Type B pancreatic cell (in vitro differentiated cells): ENCODE measurements at regions not wholly inside any gene's neighbourhood (a gene's known extent, or its start where the extent isn't known, plus 50 kb on each side); places are given as distances from the start of the nearest gene placed in this dataset.

Experiments
- DNase-seq: peaks from one replicate; pipeline ENCODE4 v3.0.0; 2021; ENCODE audit warnings: mixed read lengths; ENCODE audit not compliant: unreplicated experiment; ENCODE audit errors: extremely low spot score
- H3K27ac Mint-ChIP-seq: 2 replicates; pipeline ENCODE4 v1.8.0; 2021; ENCODE audit warnings: mild to moderate bottlenecking, mixed read lengths
- H3K27me3 Mint-ChIP-seq: 2 replicates; pipeline ENCODE4 v1.8.0; 2021; ENCODE audit warnings: mixed read lengths
- H3K36me3 Mint-ChIP-seq: 2 replicates; pipeline ENCODE4 v1.8.0; 2021; ENCODE audit warnings: mixed read lengths
- H3K4me1 Mint-ChIP-seq: one replicate; pipeline ENCODE4 v1.8.0; 2021; ENCODE audit warnings: mixed read lengths; ENCODE audit not compliant: unreplicated experiment
- H3K4me3 Mint-ChIP-seq: 2 replicates; pipeline ENCODE4 v1.8.0; 2021; ENCODE audit warnings: mild to moderate bottlenecking, mixed read lengths
- H3K9me3 Mint-ChIP-seq: 2 replicates; pipeline ENCODE4 v1.8.0; 2021; ENCODE audit warnings: mixed read lengths
- TF ChIP-seq, protein P1 (sequence below): fragments of 200-600 bp; sonication (generic); conservative IDR thresholded peaks from 2 replicates; pipeline ENCODE4 v1.5.0; 2021; ENCODE audit warnings: antibody characterized with exemption, mild to moderate bottlenecking

DNA sequence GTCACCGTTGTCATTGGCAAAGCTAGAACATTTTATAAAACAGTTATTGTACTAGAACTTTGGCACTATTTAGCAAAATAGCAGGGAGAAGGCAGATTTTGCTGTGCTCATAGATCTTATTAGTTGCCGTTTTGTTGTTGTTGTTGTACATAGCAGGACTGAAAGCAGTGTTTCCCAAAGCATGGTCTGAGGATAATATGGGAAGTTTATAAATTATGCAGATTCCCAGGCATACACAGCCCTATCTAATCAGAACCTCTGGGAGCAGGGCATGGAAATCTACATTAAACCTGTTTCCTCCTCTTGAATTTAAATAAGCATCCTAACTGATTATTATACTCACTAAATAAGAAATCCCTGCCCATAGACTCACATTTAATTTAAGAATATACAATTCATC, 87.9 kb downstream of the RAP2B start:
- no peak for DNase-seq
- Mint-ChIP-seq H3K4me3 (no peak overlapping the region), H3K9me3 (no peaks in the 10 kb centered on the region), H3K4me1 (no peaks in the 10 kb centered on the region), H3K36me3 (no peaks in the 10 kb centered on the region), H3K27me3 (no peaks in the 10 kb centered on the region), H3K27ac (no peak overlapping the region)
- TF ChIP-seq, protein P1, sequence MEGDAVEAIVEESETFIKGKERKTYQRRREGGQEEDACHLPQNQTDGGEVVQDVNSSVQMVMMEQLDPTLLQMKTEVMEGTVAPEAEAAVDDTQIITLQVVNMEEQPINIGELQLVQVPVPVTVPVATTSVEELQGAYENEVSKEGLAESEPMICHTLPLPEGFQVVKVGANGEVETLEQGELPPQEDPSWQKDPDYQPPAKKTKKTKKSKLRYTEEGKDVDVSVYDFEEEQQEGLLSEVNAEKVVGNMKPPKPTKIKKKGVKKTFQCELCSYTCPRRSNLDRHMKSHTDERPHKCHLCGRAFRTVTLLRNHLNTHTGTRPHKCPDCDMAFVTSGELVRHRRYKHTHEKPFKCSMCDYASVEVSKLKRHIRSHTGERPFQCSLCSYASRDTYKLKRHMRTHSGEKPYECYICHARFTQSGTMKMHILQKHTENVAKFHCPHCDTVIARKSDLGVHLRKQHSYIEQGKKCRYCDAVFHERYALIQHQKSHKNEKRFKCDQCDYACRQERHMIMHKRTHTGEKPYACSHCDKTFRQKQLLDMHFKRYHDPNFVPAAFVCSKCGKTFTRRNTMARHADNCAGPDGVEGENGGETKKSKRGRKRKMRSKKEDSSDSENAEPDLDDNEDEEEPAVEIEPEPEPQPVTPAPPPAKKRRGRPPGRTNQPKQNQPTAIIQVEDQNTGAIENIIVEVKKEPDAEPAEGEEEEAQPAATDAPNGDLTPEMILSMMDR, result no peak

DNA sequence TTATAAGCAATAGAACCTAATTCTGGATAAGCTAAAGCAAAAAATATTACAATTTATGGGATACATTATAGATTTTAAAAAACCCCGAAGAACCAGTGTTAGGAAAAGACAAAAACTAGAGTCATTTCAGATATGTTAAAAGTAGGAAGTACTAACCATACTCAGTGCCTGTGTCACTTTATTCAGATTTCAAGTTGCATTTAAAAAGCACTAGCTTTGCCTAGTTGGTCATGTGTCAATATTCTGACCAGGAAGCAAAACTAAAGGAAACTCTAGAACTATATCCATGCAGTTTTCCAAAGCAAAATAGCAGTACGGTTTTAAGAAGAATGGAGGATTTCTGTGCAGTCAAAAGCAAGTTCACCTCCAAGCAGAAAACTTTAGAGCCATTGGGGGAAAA, 88.4 kb downstream of the RAP2B start:
- Mint-ChIP-seq H3K4me1 (no peaks in the 10 kb centered on the region), H3K9me3 (no peaks in the 10 kb centered on the region), H3K27ac (no peak overlapping the region), H3K27me3 (no peaks in the 10 kb centered on the region), H3K36me3 (no peaks in the 10 kb centered on the region), H3K4me3 (no peak overlapping the region)
- TF ChIP-seq, protein P1, result no peak
- DNase-seq, result no peak

DNA sequence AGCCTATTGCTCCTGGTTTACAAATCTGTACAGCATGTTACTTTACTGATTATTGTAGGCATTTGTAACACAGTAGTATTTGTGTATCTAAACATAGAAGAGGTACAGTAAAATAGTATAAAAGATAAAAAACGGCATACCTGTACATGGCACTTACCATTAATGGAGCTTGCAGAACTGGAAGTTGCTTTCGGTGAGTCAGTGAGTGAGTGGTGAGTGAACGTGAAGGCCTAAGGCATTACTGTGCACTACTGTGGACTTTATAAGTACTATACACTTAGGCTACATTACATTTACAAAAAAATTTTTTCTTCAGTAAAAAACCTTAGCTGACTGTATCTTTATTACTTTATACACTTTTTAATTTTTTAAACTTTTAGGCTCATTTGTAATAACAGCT, 90.9 kb downstream of the RAP2B start:
- DNase-seq, result no peak
- no peaks in the 10 kb centered on the region for H3K4me1 Mint-ChIP-seq
- no peak overlapping the region for H3K27ac Mint-ChIP-seq
- no peak overlapping the region for H3K4me3 Mint-ChIP-seq
- TF ChIP-seq, protein P1, result no peak
- H3K36me3 Mint-ChIP-seq, result no peaks in the 10 kb centered on the region
- H3K9me3 Mint-ChIP-seq, result no peaks in the 10 kb centered on the region
- no peaks in the 10 kb centered on the region for H3K27me3 Mint-ChIP-seq

DNA sequence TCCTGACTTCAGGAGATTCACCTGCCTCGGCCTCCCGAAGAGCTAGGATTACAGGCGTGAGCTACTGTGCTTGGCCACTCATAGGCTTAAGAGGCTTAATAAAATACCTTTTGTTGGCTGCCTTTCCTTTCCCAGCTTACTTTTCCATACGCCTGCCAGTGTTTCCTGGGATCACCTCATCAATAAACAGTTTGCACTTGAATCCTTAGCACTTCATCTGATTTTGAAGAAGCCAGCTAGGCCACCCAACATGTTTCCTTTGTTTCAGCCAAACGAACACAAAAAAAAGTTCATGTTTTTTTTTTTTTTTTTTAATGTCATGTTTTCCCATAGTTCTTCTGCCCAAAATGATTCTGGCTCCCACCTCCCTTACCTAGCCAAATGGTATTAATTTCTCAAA, 92.3 kb downstream of the RAP2B start:
- Mint-ChIP-seq H3K36me3 (no peaks in the 10 kb centered on the region), H3K9me3 (no peaks in the 10 kb centered on the region), H3K4me1 (no peaks in the 10 kb centered on the region), H3K27ac (no peak overlapping the region), H3K27me3 (no peaks in the 10 kb centered on the region), H3K4me3 (no peak overlapping the region)
- TF ChIP-seq, protein P1, result no peak
- no peak for DNase-seq

DNA sequence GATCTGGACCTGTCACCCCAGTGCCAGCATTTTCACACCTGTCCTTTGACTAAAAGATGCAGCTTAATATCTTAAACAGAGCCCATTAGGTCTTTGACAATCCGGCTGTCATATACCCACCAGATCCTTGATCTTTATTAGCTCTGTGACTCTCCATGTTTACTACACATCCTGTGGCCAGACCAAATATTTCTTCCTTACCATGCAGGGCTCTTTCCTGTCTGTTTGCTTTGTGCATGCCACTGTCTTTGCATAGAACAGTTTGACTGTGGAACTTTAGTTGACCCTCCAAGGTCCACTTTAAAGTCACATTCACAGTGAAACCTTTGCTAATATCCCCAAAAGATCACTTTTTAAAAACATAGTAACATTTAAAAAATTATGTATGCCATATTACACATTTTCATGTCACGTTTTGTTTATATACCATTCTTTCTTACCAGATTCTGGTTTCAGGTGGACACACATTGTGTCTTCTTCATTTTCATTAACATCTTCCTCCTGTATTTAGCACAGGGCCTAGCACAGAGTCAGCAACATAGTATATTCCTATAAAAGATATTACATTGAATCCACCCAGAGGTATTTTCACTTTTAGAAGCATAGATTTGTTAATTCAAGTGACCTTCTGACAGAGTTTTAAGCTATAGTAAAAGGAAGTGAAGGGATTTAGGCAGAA, 95.8 kb downstream of the RAP2B start:
- TF ChIP-seq, protein P1, result no peak
- H3K27me3 Mint-ChIP-seq, result no peaks in the 10 kb centered on the region
- H3K36me3 Mint-ChIP-seq, result no peaks in the 10 kb centered on the region
- no peak for DNase-seq
- no peak overlapping the region for H3K4me3 Mint-ChIP-seq
- no peaks in the 10 kb centered on the region for H3K9me3 Mint-ChIP-seq
- no peaks in the 10 kb centered on the region for H3K4me1 Mint-ChIP-seq
- H3K27ac Mint-ChIP-seq, result no peak overlapping the region

DNA sequence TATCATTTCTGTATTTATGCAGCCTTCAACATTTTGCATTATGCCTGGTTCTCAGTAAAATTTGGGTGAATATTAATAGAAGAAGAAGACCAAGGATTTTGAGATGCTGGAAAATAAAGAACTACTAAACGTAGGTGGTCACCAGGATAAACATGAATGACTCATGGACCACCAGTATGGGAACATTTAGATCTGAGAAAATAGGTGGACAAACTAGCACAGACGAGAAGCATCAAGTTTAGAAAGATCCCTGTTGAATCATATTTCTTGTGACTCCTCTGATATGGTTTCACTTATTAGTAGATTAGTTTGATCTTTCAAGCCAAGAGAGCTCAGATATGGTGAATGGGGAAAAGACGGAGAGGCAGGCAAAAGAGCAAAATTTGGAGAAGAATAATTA, 97.9 kb downstream of the RAP2B start:
- no peaks in the 10 kb centered on the region for H3K4me1 Mint-ChIP-seq
- no peak overlapping the region for H3K4me3 Mint-ChIP-seq
- H3K9me3 Mint-ChIP-seq, result peaks cover 7% of the 10 kb centered on the region
- TF ChIP-seq, protein P1, result no peak
- H3K36me3 Mint-ChIP-seq, result no peaks in the 10 kb centered on the region
- H3K27ac Mint-ChIP-seq, result no peak overlapping the region
- DNase-seq, result no peak
- H3K27me3 Mint-ChIP-seq, result no peaks in the 10 kb centered on the region
